Endometrial microvascular endothelial cells (primary cell): ENCODE measurements at regions not wholly inside any gene's neighbourhood (a gene's known extent, or its start where the extent isn't known, plus 50 kb on each side); places are given as distances from the start of the nearest gene placed in this dataset.

Experiments
- in situ Hi-C: cut with HindIII; loops from 2 replicates; pipeline ENCODE4 v1.10.0; 2017; ENCODE audit warnings: low sequenced_read_pairs, low pct_unique_long_range_greater_than_20kb; ENCODE audit errors: inconsistent ontology term

- in situ Hi-C loops, result loop anchor here (25.0 kb wide), 1 partner anchor 954 kb away; the partner anchor contains the start of gene HLX
Measured at GRCh38 chr1:221841251-221841982, 99.5 kb upstream of the DUSP10 start.

GRCh38 chr1:221840511-221841243 is 98.8 kb upstream of the DUSP10 start:
- in situ Hi-C loops, result loop anchor here (25.0 kb wide), 1 partner anchor 953 kb away; the partner anchor contains the start of gene HLX

DNA sequence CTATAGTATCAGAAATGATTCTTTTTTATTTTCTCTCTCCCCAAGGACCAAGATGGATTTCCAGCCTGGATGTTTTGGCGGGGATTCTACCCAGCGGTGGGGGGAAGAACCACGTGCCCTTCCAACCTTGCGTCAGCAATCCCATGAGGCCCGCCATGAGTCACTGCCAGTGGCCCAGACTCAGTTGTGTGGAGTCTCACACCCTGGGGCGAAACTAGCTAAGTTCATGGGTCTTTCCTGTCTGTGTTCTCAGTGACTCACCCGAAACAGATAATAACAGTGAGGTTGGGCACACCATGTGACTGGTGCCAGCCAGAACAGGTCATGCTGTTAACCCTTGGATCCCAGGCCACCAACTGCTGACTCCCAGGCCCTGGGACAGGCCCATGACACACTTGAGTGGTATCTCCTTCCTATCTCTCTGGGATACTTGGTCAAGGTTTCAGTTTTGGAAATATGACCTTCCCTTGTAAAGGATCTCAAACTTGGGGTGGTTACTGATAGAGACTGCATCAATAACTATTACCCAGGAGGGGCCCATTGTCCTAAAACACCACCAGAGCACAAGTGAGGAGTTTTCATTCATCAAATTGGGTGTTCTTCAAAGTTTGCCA is 98.0 kb upstream of the DUSP10 start:
- in situ Hi-C loops, result loop anchor here (25.0 kb wide), 1 partner anchor 953 kb away; the partner anchor contains the start of gene HLX

DNA sequence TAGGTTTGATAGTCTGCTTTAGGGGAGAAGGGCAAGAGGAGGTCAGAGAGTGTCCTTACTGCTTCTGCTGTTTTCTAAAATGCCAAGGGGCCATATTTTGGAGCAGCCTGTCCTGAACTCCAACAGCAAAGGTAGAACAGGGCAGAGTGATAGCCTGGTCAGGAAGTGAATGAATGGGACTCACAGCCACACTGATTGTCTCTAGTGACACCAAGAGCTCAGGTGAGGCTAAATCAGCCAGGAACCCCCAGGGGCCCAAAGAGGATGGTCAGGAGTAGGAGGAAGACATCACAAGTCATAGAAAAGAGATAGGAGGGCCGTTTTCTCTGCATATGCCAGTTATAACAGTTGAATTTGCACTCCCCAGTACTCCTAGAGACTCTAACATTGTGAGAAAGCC is 97.4 kb upstream of the DUSP10 start:
- in situ Hi-C loops, result loop anchor here (25.0 kb wide), 1 partner anchor 952 kb away; the partner anchor contains the start of gene HLX

DNA sequence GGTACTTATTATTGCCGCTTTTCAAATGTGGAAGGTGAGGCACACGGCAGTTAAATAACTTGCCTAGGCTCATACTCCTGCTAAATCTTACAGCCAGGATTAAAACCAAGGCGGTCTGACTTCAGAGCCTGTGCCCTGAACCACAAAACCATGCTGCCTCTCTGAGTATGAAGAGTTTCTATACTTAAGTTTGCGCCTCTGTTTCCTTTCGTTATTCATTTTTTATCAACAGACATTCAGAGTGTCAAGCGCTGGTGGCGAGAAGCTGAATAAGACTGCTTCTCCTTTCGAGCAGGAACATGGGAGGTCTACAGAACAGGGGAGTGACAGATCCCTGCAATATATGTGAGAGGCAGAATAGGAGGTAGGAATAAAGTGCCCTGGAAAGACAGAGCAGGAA is 96.0 kb upstream of the DUSP10 start:
- in situ Hi-C loops, result loop anchor here (25.0 kb wide), 1 partner anchor 951 kb away; the partner anchor contains the start of gene HLX

- in situ Hi-C loops, result loop anchor here (25.0 kb wide), 1 partner anchor 948 kb away; the partner anchor contains the start of gene HLX
Measured at GRCh38 chr1:221834698-221835513, 93.0 kb upstream of the DUSP10 start.

DNA sequence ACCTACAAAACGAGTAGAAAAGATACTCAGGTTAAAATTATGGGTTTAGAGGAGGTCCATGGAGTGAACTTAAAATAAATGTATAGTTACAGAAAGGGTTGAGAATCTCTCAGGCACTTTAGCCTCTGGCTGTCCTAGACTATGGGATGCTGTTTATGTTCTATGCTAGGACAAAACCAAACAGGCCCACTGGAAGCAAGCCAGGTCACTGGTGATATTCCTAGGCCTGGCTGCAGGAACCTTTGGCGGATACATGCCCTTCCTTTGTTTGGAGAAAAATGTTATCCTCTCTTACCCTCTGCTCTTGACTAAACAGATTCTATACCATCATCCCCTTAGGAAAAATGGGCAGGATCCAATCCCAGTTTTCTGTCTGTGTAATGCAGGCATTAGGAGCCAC is 90.7 kb upstream of the DUSP10 start:
- in situ Hi-C loops, result loop anchor here (25.0 kb wide), 1 partner anchor 945 kb away; the partner anchor contains the start of gene HLX

DNA sequence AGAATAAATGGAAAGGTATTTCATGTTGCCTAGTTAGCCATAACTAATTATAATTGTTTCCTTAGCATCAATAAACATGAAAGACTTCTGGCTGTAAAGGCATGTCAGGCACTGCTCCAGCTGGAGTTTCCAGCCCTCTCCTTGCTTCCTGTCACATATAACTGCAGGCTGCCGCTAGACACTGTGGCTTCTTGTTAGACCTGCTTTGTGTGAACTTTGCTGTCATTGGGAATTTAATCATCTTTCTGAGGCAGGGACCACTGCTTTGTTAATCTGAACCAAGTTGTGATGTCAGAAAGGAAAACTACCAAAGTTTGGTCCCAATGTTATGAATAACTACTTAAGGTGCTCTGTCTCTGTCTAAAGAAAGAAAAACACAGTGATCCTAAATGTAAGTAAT is 90.3 kb upstream of the DUSP10 start:
- in situ Hi-C loops, result loop anchor here (25.0 kb wide), 1 partner anchor 945 kb away; the partner anchor contains the start of gene HLX

- in situ Hi-C loops, result loop anchor here (10.0 to 25.0 kb wide), 2 partner anchors 65 to 942 kb away; partner anchors contain the start of gene HLX
Measured at GRCh38 chr1:221829327-221830015, 87.6 kb upstream of the DUSP10 start.

- in situ Hi-C loops, result loop anchor here (10.0 to 25.0 kb wide), 2 partner anchors 62 to 940 kb away; partner anchors contain the start of gene HLX
Measured at GRCh38 chr1:221827307-221827642, 85.4 kb upstream of the DUSP10 start.

DNA sequence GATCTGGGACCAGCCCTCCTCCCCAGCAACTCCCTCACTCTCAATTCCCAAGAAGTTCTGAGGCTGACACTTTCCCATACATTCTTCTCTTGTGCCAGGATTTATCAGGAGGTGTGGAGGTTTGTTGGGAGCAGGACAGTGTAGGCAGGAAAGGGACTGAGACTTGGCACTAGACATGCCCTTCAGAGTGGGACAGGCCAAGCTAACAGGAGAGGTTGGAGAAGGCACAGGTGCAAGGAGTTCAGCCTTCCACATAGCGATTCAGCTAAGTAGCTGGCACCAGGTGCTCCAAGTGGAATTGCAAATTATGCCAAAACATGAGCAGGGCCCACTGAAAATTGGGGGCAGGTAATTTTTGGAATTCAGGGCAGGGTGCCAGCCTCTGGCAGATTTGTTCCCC is 83.0 kb upstream of the DUSP10 start:
- in situ Hi-C loops, result loop anchor here (10.0 to 25.0 kb wide), 2 partner anchors 60 to 938 kb away; partner anchors contain the start of gene HLX

- in situ Hi-C loops, result loop anchor here (10.0 kb wide), 1 partner anchor 59 kb away; no protein-coding TSS in a partner anchor
Measured at GRCh38 chr1:221824025-221824424, 82.1 kb upstream of the DUSP10 start.

- in situ Hi-C loops, result loop anchor here (10.0 kb wide), 1 partner anchor 59 kb away; no protein-coding TSS in a partner anchor
Measured at GRCh38 chr1:221823561-221823960, 81.7 kb upstream of the DUSP10 start.

- in situ Hi-C loops, result loop anchor here (10.0 kb wide), 1 partner anchor 58 kb away; no protein-coding TSS in a partner anchor
Measured at GRCh38 chr1:221823149-221823548, 81.3 kb upstream of the DUSP10 start.

- in situ Hi-C loops, result loop anchor here (10.0 kb wide), 1 partner anchor 58 kb away; no protein-coding TSS in a partner anchor
Measured at GRCh38 chr1:221822591-221822990, 80.7 kb upstream of the DUSP10 start.

GRCh38 chr1:221816899-221817298 is 75.0 kb upstream of the DUSP10 start:
- in situ Hi-C loops, result no loop called here

DNA sequence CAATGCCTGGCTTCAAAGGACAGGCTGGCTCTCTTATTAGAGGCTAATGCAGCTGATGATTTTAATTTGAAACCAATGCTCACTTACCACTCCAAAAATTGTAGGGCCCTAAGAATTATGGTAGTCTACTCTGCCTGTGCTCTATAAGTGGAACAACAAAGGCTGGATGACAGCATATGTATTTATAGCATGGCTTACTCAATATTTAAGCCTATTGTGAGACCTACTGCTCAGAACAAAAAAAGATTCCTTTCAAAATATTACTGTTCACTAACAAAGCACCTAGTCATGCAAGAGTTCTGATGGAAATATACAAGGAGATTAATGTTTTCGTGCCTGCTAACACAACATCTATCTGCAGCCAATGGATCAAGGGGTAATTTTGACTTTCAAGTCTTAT is 73.8 kb upstream of the DUSP10 start:
- in situ Hi-C loops, result no loop called here

GRCh38 chr1:221813887-221814286 is 72.0 kb upstream of the DUSP10 start:
- in situ Hi-C loops, result no loop called here
